ENCODE measurements at regions not wholly inside any gene's neighbourhood (a gene's known extent, or its start where the extent isn't known, plus 50 kb on each side); places are given as distances from the start of the nearest gene placed in this dataset.

- Histone ChIP-seq H3K4me2 (ENCODE audit: low read length) (no peak overlapping the region), H4K20me1 (ENCODE audit: insufficient read depth, low read length) (no peaks in the 10 kb centered on the region), H3K27ac (ENCODE audit: low read depth, low read length, poor library complexity, severe bottlenecking) (no peak overlapping the region), H3K4me3 (ENCODE audit: low read depth, low read length, poor library complexity, severe bottlenecking) (no peak overlapping the region), H3K4me1 (ENCODE audit: insufficient read depth, low read length, poor library complexity, severe bottlenecking) (no peaks in the 10 kb centered on the region), H3K9me3 (ENCODE audit: low read length) (no peaks in the 10 kb centered on the region), H3K79me2 (ENCODE audit: insufficient read depth, low read depth, low read length) (no peaks in the 10 kb centered on the region), H3K9me2 (ENCODE audit: insufficient read depth, low read length) (no peaks in the 10 kb centered on the region), H3K36me3 (ENCODE audit: insufficient read depth, low read length) (no peaks in the 10 kb centered on the region), H2AFZ (ENCODE audit: low read length) (no peak overlapping the region)
- no peak for DNase-seq (ENCODE audit: low spot score)
- TF ChIP-seq CTCF (conservative IDR thresholded peaks at IDR 0.05; ENCODE audit: low read length) (no peak), EZH2phosphoT487 (IDR thresholded peaks at IDR 0.05; ENCODE audit: borderline replicate concordance, low read depth, low read length) (no peak)
- CTCF ChIA-PET (ENCODE audit: unreplicated experiment), result no interaction called here
- POLR2A ChIA-PET, result no interaction called here
- intact Hi-C loops (cut with micrococcal nuclease; ENCODE audit: unreplicated experiment), result no loop called here
- BruUV-seq (replicated peaks), result no TSS peak
Measured at GRCh38 chr6:167491438-167492099, 166.7 kb downstream of the TTLL2 start.

DNA sequence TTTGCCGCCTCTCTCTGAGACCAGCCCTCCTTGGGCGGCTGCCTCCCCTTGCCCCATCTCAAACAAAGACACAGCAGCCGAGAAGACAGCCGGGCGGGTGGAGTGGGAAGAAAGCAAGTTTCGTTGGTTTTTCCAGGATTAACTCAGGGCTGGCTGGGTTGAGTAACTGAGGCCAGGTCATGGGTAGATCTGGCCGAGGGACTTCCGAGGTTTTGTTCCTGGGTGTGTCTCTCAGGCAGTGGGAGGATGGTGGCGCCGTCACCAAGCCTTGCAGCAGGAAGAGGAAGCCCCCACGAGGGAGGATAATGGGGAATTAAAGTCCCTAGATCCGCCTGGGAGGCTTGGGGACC is 167.2 kb downstream of the TTLL2 start:
- H3K4me3 ChIP-seq (ENCODE audit: low read depth, low read length, poor library complexity, severe bottlenecking), result no peak overlapping the region
- DNase-seq (ENCODE audit: low spot score), result no peak
- POLR2A ChIA-PET, result no interaction called here
- H3K9me3 ChIP-seq (ENCODE audit: low read length), result no peaks in the 10 kb centered on the region
- BruUV-seq (replicated peaks), result no TSS peak
- H2AFZ ChIP-seq (ENCODE audit: low read length), result no peak overlapping the region
- no peaks in the 10 kb centered on the region for H3K79me2 ChIP-seq (ENCODE audit: insufficient read depth, low read depth, low read length)
- H3K27ac ChIP-seq (ENCODE audit: low read depth, low read length, poor library complexity, severe bottlenecking), result no peak overlapping the region
- H3K36me3 ChIP-seq (ENCODE audit: insufficient read depth, low read length), result no peaks in the 10 kb centered on the region
- H4K20me1 ChIP-seq (ENCODE audit: insufficient read depth, low read length), result no peaks in the 10 kb centered on the region
- no peaks in the 10 kb centered on the region for H3K4me1 ChIP-seq (ENCODE audit: insufficient read depth, low read length, poor library complexity, severe bottlenecking)
- CTCF ChIA-PET (ENCODE audit: unreplicated experiment), result no interaction called here
- intact Hi-C loops (cut with micrococcal nuclease; ENCODE audit: unreplicated experiment), result no loop called here
- H3K4me2 ChIP-seq (ENCODE audit: low read length), result no peak overlapping the region
- no peak for TF ChIP-seq CTCF (conservative IDR thresholded peaks at IDR 0.05; ENCODE audit: low read length)
- no peak for TF ChIP-seq EZH2phosphoT487 (IDR thresholded peaks at IDR 0.05; ENCODE audit: borderline replicate concordance, low read depth, low read length)
- H3K9me2 ChIP-seq (ENCODE audit: insufficient read depth, low read length), result no peaks in the 10 kb centered on the region

DNA sequence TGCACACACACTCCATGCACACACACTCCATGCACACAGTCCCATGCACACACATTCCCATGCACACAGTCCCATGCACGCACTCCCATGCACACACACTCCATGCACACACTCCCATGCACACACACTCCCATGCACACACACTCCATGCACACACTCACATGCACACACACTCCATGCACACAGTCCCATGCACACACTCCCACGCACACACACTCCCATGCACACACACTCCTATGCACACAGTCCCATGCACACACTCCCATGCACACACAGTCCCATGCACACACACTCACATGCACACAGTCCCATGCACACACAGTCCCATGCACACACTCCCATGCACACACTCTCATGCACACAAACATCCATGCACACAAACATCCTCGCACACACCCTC is 168.4 kb downstream of the TTLL2 start:
- ChIA-PET CTCF (ENCODE audit: unreplicated experiment) (no interaction called here), POLR2A (interaction anchor here (0.5 kb wide), 1 partner anchor 478 kb away, joined by 3 read pairs; no protein-coding TSS in a partner anchor)
- BruUV-seq (replicated peaks), result no TSS peak
- Histone ChIP-seq H3K4me3 (ENCODE audit: low read depth, low read length, poor library complexity, severe bottlenecking) (no peak overlapping the region), H3K9me3 (ENCODE audit: low read length) (no peaks in the 10 kb centered on the region), H2AFZ (ENCODE audit: low read length) (no peak overlapping the region), H3K79me2 (ENCODE audit: insufficient read depth, low read depth, low read length) (no peaks in the 10 kb centered on the region), H3K4me1 (ENCODE audit: insufficient read depth, low read length, poor library complexity, severe bottlenecking) (no peaks in the 10 kb centered on the region), H3K36me3 (ENCODE audit: insufficient read depth, low read length) (no peaks in the 10 kb centered on the region), H3K4me2 (ENCODE audit: low read length) (no peak overlapping the region), H4K20me1 (ENCODE audit: insufficient read depth, low read length) (no peaks in the 10 kb centered on the region), H3K9me2 (ENCODE audit: insufficient read depth, low read length) (no peaks in the 10 kb centered on the region), H3K27ac (ENCODE audit: low read depth, low read length, poor library complexity, severe bottlenecking) (no peak overlapping the region)
- no peak for TF ChIP-seq EZH2phosphoT487 (IDR thresholded peaks at IDR 0.05; ENCODE audit: borderline replicate concordance, low read depth, low read length)
- TF ChIP-seq CTCF (conservative IDR thresholded peaks at IDR 0.05; ENCODE audit: low read length), result no peak
- no peak for DNase-seq (ENCODE audit: low spot score)
- intact Hi-C loops (cut with micrococcal nuclease; ENCODE audit: unreplicated experiment), result no loop called here
